ENCODE measurements at regions not wholly inside any gene's neighbourhood (a gene's known extent, or its start where the extent isn't known, plus 50 kb on each side); places are given as distances from the start of the nearest gene placed in this dataset.

DNA sequence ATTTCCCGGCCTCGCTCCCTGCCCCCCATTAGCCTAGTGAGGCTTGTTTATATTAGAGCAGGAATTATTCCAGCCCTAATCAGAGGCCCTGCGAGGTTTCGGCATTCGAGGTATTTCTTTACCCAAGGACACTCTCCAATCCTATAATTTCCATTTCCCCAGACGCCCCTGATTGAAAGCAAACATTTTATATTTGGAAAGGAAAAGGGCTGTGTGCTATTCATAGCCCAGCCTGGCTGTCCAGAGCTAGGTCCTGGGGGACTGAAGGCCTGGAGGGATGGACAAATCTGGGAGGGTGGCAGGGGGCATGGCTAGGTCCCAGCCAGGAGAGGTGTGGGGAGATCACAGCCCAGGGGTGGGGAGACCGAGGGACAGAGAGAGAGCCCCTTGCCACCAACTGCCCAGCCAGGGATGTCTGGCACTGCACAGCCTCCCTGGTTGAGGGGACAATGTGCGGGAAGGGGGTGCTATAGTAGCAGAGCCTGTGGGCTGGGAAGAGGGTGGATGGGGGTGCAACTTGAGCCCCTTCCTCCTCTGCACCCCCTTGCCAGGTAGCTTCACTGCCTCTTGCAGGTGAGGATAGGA is 125.1 kb downstream of the BARX1 start:
- TF ChIP-seq, protein P1, sequence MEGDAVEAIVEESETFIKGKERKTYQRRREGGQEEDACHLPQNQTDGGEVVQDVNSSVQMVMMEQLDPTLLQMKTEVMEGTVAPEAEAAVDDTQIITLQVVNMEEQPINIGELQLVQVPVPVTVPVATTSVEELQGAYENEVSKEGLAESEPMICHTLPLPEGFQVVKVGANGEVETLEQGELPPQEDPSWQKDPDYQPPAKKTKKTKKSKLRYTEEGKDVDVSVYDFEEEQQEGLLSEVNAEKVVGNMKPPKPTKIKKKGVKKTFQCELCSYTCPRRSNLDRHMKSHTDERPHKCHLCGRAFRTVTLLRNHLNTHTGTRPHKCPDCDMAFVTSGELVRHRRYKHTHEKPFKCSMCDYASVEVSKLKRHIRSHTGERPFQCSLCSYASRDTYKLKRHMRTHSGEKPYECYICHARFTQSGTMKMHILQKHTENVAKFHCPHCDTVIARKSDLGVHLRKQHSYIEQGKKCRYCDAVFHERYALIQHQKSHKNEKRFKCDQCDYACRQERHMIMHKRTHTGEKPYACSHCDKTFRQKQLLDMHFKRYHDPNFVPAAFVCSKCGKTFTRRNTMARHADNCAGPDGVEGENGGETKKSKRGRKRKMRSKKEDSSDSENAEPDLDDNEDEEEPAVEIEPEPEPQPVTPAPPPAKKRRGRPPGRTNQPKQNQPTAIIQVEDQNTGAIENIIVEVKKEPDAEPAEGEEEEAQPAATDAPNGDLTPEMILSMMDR (IDR thresholded peaks at IDR 0.05), result no peak
- no peak for TF ChIP-seq POLR2A (IDR thresholded peaks at IDR 0.05)

Measured in thyroid gland (tissue), 4 donors.